Mammary epithelial cell (primary cell): ENCODE measurements at regions not wholly inside any gene's neighbourhood (a gene's known extent, or its start where the extent isn't known, plus 50 kb on each side); places are given as distances from the start of the nearest gene placed in this dataset.

Experiments used
- EZH2 ChIP-seq: IDR thresholded peaks from 2 replicates; pipeline ENCODE4 v1.6.1; 2012; ENCODE audit warnings: low read length, inconsistent platforms, borderline replicate concordance
- TF ChIP-seq, protein P1 (sequence below), 2 donors: IDR thresholded peaks in 1 of 2; conservative IDR thresholded peaks in 1 of 2; 2 replicates each; pipeline ENCODE4 v1.5.1; 2011 to 2012; ENCODE audit warnings: inconsistent platforms in 2 of 2, low read length in 2 of 2, mild to moderate bottlenecking in 2 of 2, control low read depth in 1 of 2, low read depth in 1 of 2; ENCODE audit not compliant: insufficient read depth in 1 of 2; ENCODE audit errors: extremely low read depth in 1 of 2

DNA sequence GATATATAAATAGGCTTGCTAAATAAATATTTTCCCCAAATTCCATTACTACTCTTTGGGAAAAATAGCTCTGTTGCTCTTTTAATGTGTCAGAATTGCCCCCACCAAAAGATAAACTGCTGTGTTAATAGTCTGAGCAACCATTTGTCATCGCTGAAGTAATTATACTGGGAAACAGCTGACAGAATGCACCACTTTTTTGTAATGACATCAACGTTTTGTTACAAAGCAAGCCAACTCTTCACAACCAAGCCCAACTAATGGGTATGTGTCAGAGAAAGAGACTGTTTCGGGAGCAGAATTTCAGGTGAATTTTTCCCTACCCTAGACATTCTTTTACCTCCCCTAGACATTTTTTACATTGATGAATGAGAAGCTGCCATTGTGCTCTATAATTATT, 405.0 kb upstream of the MAGEB18 start:
- TF ChIP-seq, protein P1, sequence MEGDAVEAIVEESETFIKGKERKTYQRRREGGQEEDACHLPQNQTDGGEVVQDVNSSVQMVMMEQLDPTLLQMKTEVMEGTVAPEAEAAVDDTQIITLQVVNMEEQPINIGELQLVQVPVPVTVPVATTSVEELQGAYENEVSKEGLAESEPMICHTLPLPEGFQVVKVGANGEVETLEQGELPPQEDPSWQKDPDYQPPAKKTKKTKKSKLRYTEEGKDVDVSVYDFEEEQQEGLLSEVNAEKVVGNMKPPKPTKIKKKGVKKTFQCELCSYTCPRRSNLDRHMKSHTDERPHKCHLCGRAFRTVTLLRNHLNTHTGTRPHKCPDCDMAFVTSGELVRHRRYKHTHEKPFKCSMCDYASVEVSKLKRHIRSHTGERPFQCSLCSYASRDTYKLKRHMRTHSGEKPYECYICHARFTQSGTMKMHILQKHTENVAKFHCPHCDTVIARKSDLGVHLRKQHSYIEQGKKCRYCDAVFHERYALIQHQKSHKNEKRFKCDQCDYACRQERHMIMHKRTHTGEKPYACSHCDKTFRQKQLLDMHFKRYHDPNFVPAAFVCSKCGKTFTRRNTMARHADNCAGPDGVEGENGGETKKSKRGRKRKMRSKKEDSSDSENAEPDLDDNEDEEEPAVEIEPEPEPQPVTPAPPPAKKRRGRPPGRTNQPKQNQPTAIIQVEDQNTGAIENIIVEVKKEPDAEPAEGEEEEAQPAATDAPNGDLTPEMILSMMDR (conservative IDR thresholded peaks at IDR 0.05 in 1 of 2, IDR thresholded peaks at IDR 0.05 in 1 of 2; ENCODE audit: extremely low read depth in 1 of 2, insufficient read depth in 1 of 2, low read depth in 1 of 2, low read length in 2 of 2), result no peak
- no peak for TF ChIP-seq EZH2
